GM23248 (cell line): ENCODE measurements at regions not wholly inside any gene's neighbourhood (a gene's known extent, or its start where the extent isn't known, plus 50 kb on each side); places are given as distances from the start of the nearest gene placed in this dataset.

ENCODE experiments used
- EZH2 ChIP-seq: fragments of 200-600 bp; sonication (generic); IDR thresholded peaks from 2 replicates; pipeline ENCODE4 v1.6.1; 2018; ENCODE audit warnings: antibody characterized with exemption, mild to moderate bottlenecking; ENCODE audit not compliant: insufficient read depth, poor library complexity, severe bottlenecking
- EZH2phosphoT487 ChIP-seq: fragments of 200-600 bp; sonication (generic); IDR thresholded peaks from 2 replicates; pipeline ENCODE4 v1.6.1; 2018; ENCODE audit warnings: antibody characterized with exemption, moderate library complexity, mild to moderate bottlenecking, low read depth; ENCODE audit not compliant: insufficient read depth

- no peak for TF ChIP-seq EZH2
- no peak for TF ChIP-seq EZH2phosphoT487
These were observed 51.7 kb upstream of the HES1 start for GRCh38 chr3:194084284-194084683.
